WI38 (cell line): ENCODE measurements at regions not wholly inside any gene's neighbourhood (a gene's known extent, or its start where the extent isn't known, plus 50 kb on each side); places are given as distances from the start of the nearest gene placed in this dataset.

Experiments
- H3K4me3 ChIP-seq: 2 replicates; pipeline ENCODE4 v1.5.1; 2011; ENCODE audit warnings: low read depth, mild to moderate bottlenecking, control low read depth, low read length
- TF ChIP-seq, protein P1 (sequence below): IDR thresholded peaks from 2 replicates; pipeline ENCODE4 v1.5.1; 2012; ENCODE audit warnings: low read depth, mild to moderate bottlenecking, control low read depth, low read length

DNA sequence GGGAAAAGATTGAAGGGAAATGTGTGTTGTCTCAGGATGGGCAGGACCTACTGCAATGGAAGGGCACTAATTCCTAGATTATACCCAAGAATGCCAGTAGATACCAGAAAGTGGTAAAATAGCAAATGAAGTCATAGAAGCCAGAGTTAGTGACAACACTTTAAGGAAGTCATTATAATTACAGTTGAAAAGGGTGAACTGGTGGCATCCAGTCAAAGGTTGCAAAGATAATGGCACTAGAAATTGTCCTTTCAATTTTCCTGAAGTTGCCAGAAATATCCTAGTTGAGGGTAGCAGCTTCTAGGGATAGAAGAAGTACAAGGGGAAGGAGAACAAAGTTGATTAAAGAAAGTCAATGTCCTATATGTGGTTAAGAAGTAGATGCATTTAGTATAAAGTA is 68.8 kb upstream of the GLS start:
- TF ChIP-seq, protein P1, sequence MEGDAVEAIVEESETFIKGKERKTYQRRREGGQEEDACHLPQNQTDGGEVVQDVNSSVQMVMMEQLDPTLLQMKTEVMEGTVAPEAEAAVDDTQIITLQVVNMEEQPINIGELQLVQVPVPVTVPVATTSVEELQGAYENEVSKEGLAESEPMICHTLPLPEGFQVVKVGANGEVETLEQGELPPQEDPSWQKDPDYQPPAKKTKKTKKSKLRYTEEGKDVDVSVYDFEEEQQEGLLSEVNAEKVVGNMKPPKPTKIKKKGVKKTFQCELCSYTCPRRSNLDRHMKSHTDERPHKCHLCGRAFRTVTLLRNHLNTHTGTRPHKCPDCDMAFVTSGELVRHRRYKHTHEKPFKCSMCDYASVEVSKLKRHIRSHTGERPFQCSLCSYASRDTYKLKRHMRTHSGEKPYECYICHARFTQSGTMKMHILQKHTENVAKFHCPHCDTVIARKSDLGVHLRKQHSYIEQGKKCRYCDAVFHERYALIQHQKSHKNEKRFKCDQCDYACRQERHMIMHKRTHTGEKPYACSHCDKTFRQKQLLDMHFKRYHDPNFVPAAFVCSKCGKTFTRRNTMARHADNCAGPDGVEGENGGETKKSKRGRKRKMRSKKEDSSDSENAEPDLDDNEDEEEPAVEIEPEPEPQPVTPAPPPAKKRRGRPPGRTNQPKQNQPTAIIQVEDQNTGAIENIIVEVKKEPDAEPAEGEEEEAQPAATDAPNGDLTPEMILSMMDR: no peak
- H3K4me3 ChIP-seq: no peak overlapping the region

DNA sequence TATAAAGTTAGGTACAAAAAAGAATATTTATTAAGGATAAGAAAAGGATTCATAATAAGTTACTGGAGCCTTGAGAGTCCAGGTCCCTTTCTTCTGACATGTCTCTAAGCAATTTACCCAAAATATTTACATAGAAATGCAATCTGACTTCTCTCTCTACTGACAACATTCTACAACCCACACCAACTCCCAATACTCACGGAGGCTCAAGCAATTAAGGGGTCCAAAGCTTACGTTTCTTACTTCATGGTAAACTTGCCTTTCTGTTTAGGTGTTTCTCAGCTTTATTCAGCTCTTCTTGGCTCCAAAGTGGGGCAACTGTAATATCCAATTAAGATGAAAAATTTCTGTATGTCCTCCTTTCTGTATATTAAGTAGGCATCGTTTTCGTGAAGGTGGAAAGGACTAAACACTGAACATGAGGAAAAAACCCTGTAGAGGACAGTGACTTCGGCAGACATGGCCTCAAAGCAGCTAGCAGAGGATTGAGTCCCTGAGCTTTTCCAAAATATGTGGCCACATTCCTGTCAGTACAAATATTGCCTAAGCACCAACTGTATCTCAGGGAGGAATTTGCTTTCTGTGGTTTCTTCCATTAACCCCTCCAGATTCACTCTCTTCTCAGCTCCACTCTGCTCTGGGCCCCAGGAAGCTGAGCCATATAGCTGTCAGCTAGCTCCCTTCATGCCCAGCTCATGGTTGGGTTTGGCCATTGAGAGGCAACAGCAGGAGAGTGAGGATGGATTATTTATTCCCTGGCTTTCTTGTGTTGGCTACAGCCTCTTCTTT is 67.9 kb upstream of the GLS start:
- TF ChIP-seq, protein P1: no peak
- no peak overlapping the region for H3K4me3 ChIP-seq

GRCh38 chr2:190815226-190815625 is 65.4 kb upstream of the GLS start:
- TF ChIP-seq, protein P1: no peak
- no peak overlapping the region for H3K4me3 ChIP-seq

DNA sequence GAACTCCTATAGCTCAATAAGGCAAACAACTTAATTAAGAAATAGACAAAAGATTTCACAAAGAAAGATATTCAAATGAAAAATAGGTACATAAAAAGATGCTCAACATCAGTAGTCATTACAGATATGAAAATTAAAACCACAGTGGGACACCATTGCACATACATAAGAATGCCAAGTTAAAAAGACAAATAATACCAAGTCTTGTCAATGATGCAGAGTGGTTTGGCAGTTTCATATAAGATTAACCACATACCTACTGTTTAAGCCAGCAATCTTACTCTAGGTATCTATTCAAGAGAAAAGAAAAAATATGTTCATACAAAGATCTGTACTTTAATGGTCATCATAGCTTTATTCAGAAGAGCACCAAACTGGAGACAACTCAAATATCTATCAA is 63.5 kb upstream of the GLS start:
- H3K4me3 ChIP-seq: no peak overlapping the region
- TF ChIP-seq, protein P1: no peak

- TF ChIP-seq, protein P1: no peak
- H3K4me3 ChIP-seq: no peak overlapping the region
Observed at GRCh38 chr2:190819840-190820301, 60.8 kb upstream of the GLS start.

DNA sequence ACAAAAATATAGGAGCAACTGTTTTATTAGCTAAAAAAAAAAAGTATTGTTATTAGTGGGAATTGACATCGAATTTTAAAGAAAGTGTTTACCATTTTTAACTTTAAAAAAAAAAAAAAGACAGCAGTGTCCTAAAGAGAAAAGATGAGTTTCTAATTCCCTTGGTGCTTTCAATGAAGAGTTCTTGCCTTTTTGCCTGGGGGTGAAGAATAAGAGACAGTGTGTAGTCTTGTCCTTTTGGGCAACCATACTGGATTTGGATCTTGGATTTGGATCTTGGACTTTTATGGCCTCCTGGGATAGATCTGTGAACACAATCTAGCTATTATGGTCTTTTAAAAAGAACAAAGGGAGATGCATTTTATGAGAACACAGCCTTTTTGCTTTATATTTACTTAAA is 60.2 kb upstream of the GLS start:
- TF ChIP-seq, protein P1: no peak
- H3K4me3 ChIP-seq: no peak overlapping the region

- TF ChIP-seq, protein P1: no peak
- H3K4me3 ChIP-seq: no peak overlapping the region
Observed at GRCh38 chr2:190822043-190822442, 58.6 kb upstream of the GLS start.
